ENCODE measurements at regions not wholly inside any gene's neighbourhood (a gene's known extent, or its start where the extent isn't known, plus 50 kb on each side); places are given as distances from the start of the nearest gene placed in this dataset.

DNA sequence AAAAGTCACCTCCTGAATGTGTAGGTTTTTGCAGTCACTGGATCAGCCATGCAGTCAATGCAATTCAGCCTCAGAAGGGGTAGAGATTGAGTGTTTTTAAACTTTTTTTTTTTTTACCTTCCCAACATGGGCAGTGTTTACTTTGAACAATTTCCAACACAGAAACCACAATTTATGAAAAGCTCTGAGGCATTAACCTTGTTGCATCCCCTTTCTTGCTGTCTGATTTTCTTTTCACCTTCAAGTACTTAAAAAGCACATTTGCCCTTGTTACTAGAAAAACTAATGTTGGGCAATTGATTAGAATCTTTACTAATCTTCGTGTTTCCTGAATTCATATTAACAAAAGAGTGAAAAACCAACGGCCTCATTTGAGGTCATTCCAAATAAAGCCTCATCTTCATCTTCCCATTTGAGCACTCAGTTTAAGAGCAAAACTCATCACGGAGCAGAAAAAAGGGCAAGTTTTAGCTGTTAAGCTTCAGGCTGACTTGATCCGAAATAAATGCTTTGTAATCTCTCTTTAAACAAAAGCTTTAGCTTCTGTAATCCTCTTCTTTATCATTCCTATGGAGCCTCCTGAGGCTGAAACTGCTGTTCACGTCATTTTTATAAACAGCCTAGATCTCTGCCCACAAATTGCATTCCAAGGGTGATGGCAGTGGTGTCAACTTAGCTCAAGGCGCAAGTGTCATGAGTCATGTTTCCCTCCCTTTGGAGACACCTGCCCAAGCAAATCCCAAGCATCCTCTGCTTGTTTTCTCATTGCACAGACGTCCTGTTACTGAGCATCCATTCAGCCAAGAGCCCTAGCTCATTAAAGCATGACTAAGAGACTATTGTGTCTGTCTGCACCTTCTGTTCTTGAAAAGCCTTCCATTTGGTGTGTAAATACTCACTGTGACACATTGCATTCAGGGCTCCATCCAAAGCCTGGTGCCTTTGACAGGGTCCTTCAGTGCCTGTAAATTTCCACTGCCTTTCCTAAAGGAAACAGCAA is 107.7 kb downstream of the HNMT start:
- Histone ChIP-seq H3K4me1 (peaks cover 25% of the 10 kb centered on the region), H3K4me3 (no peak overlapping the region), H3K4me2 (peak overlapping the region; percentile 67), H3K9me3 (0 out of 3 replicates have a peak, but pooled peaks cover 6% of the 10 kb centered on the region), H3K27ac (peak overlapping the region; percentile 76 to 78)
- FAIRE-seq (peak; percentile 23), DNase-seq (ENCODE audit: low read depth in 1 of 2, low spot score in 1 of 2) (peak; percentile 35 to 94), ATAC-seq (peak; percentile 94 to 98)
- ChIA-PET POLR2A (interaction anchor here (1.6 kb wide), 1 partner anchor 12 kb away, joined by 5 read pairs; no protein-coding TSS in a partner anchor), CTCF (interaction anchor here (1.1 to 1.3 kb wide), 3 partner anchors 9 to 16 kb away, joined by 3 read pairs; no protein-coding TSS in a partner anchor)
- WGBS (ENCODE audit: missing lambda C conversion rate): 3% methylated on average over 7 of the region's 7 CpGs
- TF ChIP-seq POLR2A (IDR thresholded peaks at IDR 0.05; ENCODE audit: low read length) (no peak), TFCP2L1 (CRISPR knock-in tag; IDR thresholded peaks at IDR 0.05) (no peak), KDM5A (IDR thresholded peaks at IDR 0.05) (no peak), HDAC2 (IDR thresholded peaks at IDR 0.05) (no peak), MAZ (IDR thresholded peaks at IDR 0.05; ENCODE audit: borderline replicate concordance, low read depth, low read length) (no peak), HEYL (CRISPR knock-in tag; IDR thresholded peaks at IDR 0.05) (no peak), PBX3 (IDR thresholded peaks at IDR 0.05) (peak; percentile 37; the same call in 1 of the 2 replicates), MYC (IDR thresholded peaks at IDR 0.05; ENCODE audit: borderline replicate concordance, low read length) (no peak), MAX (IDR thresholded peaks at IDR 0.05) (peak; percentile 71), JUN (IDR thresholded peaks at IDR 0.05) (peak; percentile 67 to 79; a peak in 3 of 5 replicates), E2F6 (IDR thresholded peaks at IDR 0.05; ENCODE audit: borderline replicate concordance, low read depth) (peak; percentile 60; the same call in 1 of the 2 replicates), SMC3 (IDR thresholded peaks at IDR 0.05) (peak; percentile 41; the same call in 2 of the 3 replicates), JUNB (IDR thresholded peaks at IDR 0.05) (peak; percentile 95), CEBPB (IDR thresholded peaks at IDR 0.05) (peak in 1 of 2 experiments; percentile 60; a peak in 2 of 4 replicates), REST (IDR thresholded peaks at IDR 0.05) (no peak), ZFP36 (IDR thresholded peaks at IDR 0.05; ENCODE audit: borderline replicate concordance, partially characterized antibody) (no peak), GATA3 (IDR thresholded peaks at IDR 0.05; ENCODE audit: borderline replicate concordance) (peak; percentile 94), SREBF2 (IDR thresholded peaks at IDR 0.05) (no peak), HOXA7 (CRISPR knock-in tag; IDR thresholded peaks at IDR 0.05) (no peak), EP300 (IDR thresholded peaks at IDR 0.05) (peak; percentile 55 to 81; a peak in 3 of 5 replicates), NFE2L2 (conservative IDR thresholded peaks at IDR 0.05; ENCODE audit: low read length) (no peak), RAD21 (conservative IDR thresholded peaks at IDR 0.05 in 1 of 2, IDR thresholded peaks at IDR 0.05 in 1 of 2) (peak in 1 of 2 experiments; percentile 54; a peak in 3 of 5 replicates), CHD2 (IDR thresholded peaks at IDR 0.05; ENCODE audit: low read length, partially characterized antibody) (no peak), FOSL2 (IDR thresholded peaks at IDR 0.05) (peak; percentile 81), FOSL2 (CRISPR knock-in tag; IDR thresholded peaks at IDR 0.05) (peak; percentile 79), MAFK (IDR thresholded peaks at IDR 0.05; ENCODE audit: partially characterized antibody) (peak; percentile 68), BCL3 (IDR thresholded peaks at IDR 0.05) (peak; percentile 74; the same call in 1 of the 3 replicates), CHD4 (IDR thresholded peaks at IDR 0.05; ENCODE audit: borderline replicate concordance) (no peak), EHF (CRISPR knock-in tag; IDR thresholded peaks at IDR 0.05) (no peak), EHMT2 (IDR thresholded peaks at IDR 0.05; ENCODE audit: low read depth) (no peak), FOXS1 (CRISPR knock-in tag; IDR thresholded peaks at IDR 0.05) (no peak)
- TF ChIP-seq, protein P1, sequence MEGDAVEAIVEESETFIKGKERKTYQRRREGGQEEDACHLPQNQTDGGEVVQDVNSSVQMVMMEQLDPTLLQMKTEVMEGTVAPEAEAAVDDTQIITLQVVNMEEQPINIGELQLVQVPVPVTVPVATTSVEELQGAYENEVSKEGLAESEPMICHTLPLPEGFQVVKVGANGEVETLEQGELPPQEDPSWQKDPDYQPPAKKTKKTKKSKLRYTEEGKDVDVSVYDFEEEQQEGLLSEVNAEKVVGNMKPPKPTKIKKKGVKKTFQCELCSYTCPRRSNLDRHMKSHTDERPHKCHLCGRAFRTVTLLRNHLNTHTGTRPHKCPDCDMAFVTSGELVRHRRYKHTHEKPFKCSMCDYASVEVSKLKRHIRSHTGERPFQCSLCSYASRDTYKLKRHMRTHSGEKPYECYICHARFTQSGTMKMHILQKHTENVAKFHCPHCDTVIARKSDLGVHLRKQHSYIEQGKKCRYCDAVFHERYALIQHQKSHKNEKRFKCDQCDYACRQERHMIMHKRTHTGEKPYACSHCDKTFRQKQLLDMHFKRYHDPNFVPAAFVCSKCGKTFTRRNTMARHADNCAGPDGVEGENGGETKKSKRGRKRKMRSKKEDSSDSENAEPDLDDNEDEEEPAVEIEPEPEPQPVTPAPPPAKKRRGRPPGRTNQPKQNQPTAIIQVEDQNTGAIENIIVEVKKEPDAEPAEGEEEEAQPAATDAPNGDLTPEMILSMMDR (IDR thresholded peaks at IDR 0.05): no peak

All from A549 (cell line).